ENCODE measurements at regions not wholly inside any gene's neighbourhood (a gene's known extent, or its start where the extent isn't known, plus 50 kb on each side); places are given as distances from the start of the nearest gene placed in this dataset.

GRCh38 chr12:125676366-125676765 lies 611.1 kb downstream of the AACS start:
- peaks cover 5% of the 10 kb centered on the region for H3K27me3 Mint-ChIP-seq (ENCODE audit: low read depth)
- H3K27ac Mint-ChIP-seq = no peak overlapping the region
- peaks cover 11% of the 10 kb centered on the region for H3K9me3 Mint-ChIP-seq
- DNase-seq (ENCODE audit: low spot score) (no peak), ATAC-seq (no peak)
- no peaks in the 10 kb centered on the region for H3K4me1 Mint-ChIP-seq
- ChIA-PET CTCF (no interaction called here), POLR2A (no interaction called here)
- no peak overlapping the region for H3K4me3 Mint-ChIP-seq
- TF ChIP-seq IRF2 (CRISPR knock-in tag; IDR thresholded peaks at IDR 0.05; ENCODE audit: borderline replicate concordance, low read depth) (no peak), USF1 (CRISPR knock-in tag; IDR thresholded peaks at IDR 0.05) (no peak), CTCF (IDR thresholded peaks at IDR 0.05) (no peak)
- H3K36me3 Mint-ChIP-seq = no peaks in the 10 kb centered on the region

DNA sequence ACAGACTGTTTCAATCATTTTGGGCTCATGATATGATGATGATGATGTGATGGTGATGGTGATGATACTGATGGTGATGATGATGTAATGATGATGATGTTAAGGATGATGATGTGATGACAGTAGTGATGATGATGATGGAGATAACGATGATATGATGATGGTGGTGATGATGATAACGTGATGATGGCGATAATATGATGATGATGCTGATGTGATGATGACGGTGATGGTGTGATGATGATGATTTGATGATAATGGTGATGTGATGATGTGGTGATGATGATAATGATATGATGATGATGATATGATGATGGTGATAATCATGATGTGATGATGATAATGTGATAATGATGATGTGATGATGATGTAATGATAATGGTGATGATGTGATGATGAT lies 612.6 kb downstream of the AACS start:
- no peak for ATAC-seq
- no peaks in the 10 kb centered on the region for H3K4me1 Mint-ChIP-seq
- H3K4me3 Mint-ChIP-seq = no peak overlapping the region
- H3K27me3 Mint-ChIP-seq (ENCODE audit: low read depth) = peaks cover 8% of the 10 kb centered on the region
- no peak for DNase-seq (ENCODE audit: low spot score)
- POLR2A ChIA-PET = no interaction called here
- H3K27ac Mint-ChIP-seq = no peak overlapping the region
- TF ChIP-seq CDX4 (CRISPR knock-in tag; IDR thresholded peaks at IDR 0.05; ENCODE audit: borderline replicate concordance) = no peak
- no peak for TF ChIP-seq ZNF138 (CRISPR knock-in tag; conservative IDR thresholded peaks at IDR 0.05)
- no peak for TF ChIP-seq SP1 (CRISPR knock-in tag; conservative IDR thresholded peaks at IDR 0.05)
- TF ChIP-seq TCF7 (CRISPR knock-in tag; IDR thresholded peaks at IDR 0.05; ENCODE audit: low read depth) = no peak
- TF ChIP-seq ZNF263 (CRISPR knock-in tag; IDR thresholded peaks at IDR 0.05; ENCODE audit: low read depth) = no peak
- no peak for TF ChIP-seq TP53 (CRISPR knock-in tag; IDR thresholded peaks at IDR 0.05)
- no peak for TF ChIP-seq CREB1 (CRISPR knock-in tag; IDR thresholded peaks at IDR 0.05)
- no peak for TF ChIP-seq PRRX2 (CRISPR knock-in tag; IDR thresholded peaks at IDR 0.05)
- no peak for TF ChIP-seq ESRRA (CRISPR knock-in tag; IDR thresholded peaks at IDR 0.05; ENCODE audit: borderline replicate concordance)
- no peak for TF ChIP-seq NR2C2 (CRISPR knock-in tag; IDR thresholded peaks at IDR 0.05)
- TF ChIP-seq, protein P1, sequence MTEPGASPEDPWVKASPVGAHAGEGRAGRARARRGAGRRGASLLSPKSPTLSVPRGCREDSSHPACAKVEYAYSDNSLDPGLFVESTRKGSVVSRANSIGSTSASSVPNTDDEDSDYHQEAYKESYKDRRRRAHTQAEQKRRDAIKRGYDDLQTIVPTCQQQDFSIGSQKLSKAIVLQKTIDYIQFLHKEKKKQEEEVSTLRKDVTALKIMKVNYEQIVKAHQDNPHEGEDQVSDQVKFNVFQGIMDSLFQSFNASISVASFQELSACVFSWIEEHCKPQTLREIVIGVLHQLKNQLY (CRISPR knock-in tag; IDR thresholded peaks at IDR 0.05) = no peak
- no peak for TF ChIP-seq HMGXB4 (CRISPR knock-in tag; IDR thresholded peaks at IDR 0.05)
- no peak for TF ChIP-seq ATF1 (CRISPR knock-in tag; IDR thresholded peaks at IDR 0.05)
- TF ChIP-seq SMAD3 (CRISPR knock-in tag; IDR thresholded peaks at IDR 0.05; ENCODE audit: borderline replicate concordance) = no peak
- TF ChIP-seq, protein P2, sequence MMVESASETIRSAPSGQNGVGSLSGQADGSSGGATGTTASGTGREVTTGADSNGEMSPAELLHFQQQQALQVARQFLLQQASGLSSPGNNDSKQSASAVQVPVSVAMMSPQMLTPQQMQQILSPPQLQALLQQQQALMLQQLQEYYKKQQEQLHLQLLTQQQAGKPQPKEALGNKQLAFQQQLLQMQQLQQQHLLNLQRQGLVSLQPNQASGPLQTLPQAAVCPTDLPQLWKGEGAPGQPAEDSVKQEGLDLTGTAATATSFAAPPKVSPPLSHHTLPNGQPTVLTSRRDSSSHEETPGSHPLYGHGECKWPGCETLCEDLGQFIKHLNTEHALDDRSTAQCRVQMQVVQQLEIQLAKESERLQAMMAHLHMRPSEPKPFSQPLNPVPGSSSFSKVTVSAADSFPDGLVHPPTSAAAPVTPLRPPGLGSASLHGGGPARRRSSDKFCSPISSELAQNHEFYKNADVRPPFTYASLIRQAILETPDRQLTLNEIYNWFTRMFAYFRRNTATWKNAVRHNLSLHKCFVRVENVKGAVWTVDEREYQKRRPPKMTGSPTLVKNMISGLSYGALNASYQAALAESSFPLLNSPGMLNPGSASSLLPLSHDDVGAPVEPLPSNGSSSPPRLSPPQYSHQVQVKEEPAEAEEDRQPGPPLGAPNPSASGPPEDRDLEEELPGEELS (CRISPR knock-in tag; IDR thresholded peaks at IDR 0.05) = no peak
- no peak for TF ChIP-seq ELF4 (CRISPR knock-in tag; IDR thresholded peaks at IDR 0.05; ENCODE audit: low read depth)
- H3K36me3 Mint-ChIP-seq = no peaks in the 10 kb centered on the region
- CTCF ChIA-PET = no interaction called here
- peaks cover 9% of the 10 kb centered on the region for H3K9me3 Mint-ChIP-seq
